ENCODE measurements at regions not wholly inside any gene's neighbourhood (a gene's known extent, or its start where the extent isn't known, plus 50 kb on each side); places are given as distances from the start of the nearest gene placed in this dataset.

DNA sequence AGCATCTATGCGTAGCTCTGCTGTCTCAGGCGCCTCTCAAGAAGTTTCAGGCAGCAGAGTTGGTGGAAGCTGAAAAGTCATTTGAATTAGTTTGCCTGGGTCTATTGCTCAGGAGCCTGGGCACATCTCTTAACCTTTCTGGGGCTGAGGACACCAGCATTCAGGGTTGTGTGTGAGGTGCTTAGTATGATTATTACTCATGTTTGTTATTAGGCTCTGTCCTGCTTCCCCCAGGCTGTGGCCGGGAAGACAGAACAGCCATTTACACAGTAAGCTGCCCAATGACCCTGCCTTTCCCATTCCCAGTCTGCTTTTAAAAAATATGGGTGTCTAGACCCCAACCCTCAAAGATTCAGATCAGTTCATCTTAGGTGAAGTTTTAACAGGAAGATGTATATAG lies 53.9 kb upstream of the CACNA1E start:
- no peak for DNase-seq (ENCODE audit: low read depth in 2 of 2)

DNA sequence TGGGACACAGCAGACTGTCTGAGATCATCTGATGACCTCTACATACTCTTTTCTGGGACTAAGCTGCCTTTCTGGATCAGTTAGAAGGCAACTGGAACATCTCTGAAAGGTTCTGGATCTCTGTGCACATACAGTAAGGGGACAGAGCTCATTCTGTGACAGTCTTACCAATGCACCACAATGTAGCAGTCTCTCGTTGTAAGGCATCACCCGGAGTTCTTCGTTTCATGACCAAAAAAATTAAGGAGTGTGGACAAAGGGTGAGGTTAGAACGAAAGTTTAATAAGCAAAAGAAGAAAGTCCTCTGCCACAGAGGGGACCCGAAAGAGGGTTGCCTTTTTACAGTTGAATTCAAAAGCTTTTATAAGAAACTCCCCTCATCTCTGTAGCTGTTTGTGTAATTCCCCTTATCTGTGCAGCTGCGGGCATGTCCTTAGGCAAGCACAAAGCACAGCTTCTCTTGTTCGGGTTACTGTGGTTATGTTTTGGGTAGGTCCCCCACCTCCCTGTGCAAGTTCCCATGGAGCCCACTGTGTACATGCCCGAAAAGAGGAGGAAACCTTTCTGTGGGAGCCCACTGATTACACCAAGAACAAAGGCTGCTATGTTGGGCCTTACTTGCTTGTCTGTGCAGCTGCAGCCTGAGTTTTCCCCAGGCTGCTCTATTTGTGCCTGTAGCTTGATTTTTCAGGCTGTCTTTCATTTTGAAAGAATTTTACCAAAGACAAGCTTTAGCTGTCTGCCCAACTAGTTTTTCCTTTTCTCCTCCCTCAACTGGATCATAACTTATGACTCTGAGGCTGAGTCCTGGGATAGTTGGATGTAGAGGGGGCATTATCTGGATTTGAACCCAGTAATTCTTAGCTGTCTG lies 53.1 kb upstream of the CACNA1E start:
- DNase-seq (ENCODE audit: low read depth in 2 of 2): no peak
